ENCODE measurements at regions not wholly inside any gene's neighbourhood (a gene's known extent, or its start where the extent isn't known, plus 50 kb on each side); places are given as distances from the start of the nearest gene placed in this dataset.

DNA sequence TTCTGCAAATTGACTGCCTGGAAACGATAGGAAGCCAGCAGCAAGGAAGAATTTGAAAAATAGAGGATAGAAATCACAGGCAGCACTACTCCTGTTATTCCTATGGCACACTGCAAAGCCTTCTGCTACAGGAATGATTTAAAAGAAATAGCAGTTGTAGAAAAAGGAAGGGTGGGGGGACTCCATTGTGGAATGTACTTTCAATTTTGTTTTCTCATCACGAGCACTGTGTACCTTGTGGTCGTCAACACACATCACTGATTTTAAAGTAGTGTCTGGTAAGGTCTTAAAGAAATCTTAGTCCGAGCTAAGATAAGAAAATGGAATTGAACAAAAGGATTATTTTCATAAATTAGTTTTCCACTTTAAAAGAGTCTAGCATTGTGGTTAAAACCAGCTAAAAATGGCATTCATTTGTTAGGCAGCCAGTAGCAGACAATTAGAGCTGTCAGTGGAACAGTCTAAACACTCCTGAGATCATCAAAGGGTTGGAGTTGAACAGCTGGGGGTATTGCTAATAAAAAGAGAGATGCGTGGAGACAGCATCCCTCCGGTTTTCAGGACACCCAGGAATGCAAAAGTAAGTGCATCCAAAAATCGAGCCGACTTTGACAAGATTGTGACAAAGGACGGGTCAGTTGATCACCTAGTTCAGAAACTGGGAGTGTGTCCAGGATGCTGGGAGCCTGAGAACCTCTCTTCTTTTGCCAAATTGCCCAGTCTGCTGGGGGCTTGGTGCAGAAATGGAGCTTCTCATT is 97.8 kb upstream of the WWC1 start (continued):
- TF ChIP-seq MAX (IDR thresholded peaks at IDR 0.05) (no peak), JUND (IDR thresholded peaks at IDR 0.05) (no peak), FOXA1 (IDR thresholded peaks at IDR 0.05) (no peak), HNF4G (IDR thresholded peaks at IDR 0.05) (no peak), TAF1 (conservative IDR thresholded peaks at IDR 0.05) (no peak), RXRA (IDR thresholded peaks at IDR 0.05) (no peak)

DNA sequence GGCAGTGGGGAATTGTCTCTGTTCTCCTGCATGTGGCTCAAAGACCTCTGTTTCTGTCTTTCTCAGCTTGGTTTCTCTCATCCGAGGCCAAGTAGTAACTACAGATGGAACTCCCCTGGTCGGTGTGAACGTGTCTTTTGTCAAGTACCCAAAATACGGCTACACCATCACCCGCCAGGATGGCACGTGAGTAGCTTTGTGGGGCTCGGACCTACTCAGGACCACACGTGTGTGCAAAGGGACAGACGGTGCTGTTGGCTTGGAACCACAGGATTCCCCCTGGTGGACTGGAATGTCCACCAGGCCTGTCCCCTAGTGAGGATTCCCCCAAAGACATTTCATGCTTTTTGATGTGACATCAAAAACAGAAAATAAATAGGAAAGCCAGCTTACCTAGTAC is 96.3 kb upstream of the WWC1 start:
- Histone ChIP-seq H3K4me1 (ENCODE audit: control insufficient read depth in 4 of 4, insufficient read depth in 4 of 4, low read length in 3 of 4) (no peaks in the 10 kb centered on the region), H3K9ac (ENCODE audit: low read depth in 1 of 2, low read length in 2 of 2) (no peak overlapping the region), H3K27me3 (ENCODE audit: control insufficient read depth in 4 of 4, insufficient read depth in 4 of 4, low read length in 3 of 4) (peaks cover 0 to 5% (median 0%) of the 10 kb centered on the region in 4 donors), H3K4me3 (ENCODE audit: low read depth in 1 of 3, low read length in 3 of 3) (no peak overlapping the region), H3K9me3 (ENCODE audit: control insufficient read depth in 4 of 4, low read length in 3 of 4) (no peaks in the 10 kb centered on the region), H3K27ac (ENCODE audit: low read depth in 1 of 2, low read length in 2 of 2) (no peak overlapping the region), H3K36me3 (ENCODE audit: control insufficient read depth in 4 of 4, insufficient read depth in 3 of 4, low read depth in 1 of 4, low read length in 3 of 4) (no peaks in the 10 kb centered on the region)
- 78% methylated on average over 9 of the region's 9 CpGs for WGBS
- TF ChIP-seq SP1 (IDR thresholded peaks at IDR 0.05) (no peak), HNF4G (IDR thresholded peaks at IDR 0.05) (no peak), EGR1 (IDR thresholded peaks at IDR 0.05; ENCODE audit: low read depth in 2 of 2) (no peak), FOXA2 (IDR thresholded peaks at IDR 0.05) (no peak), HNF4A (conservative IDR thresholded peaks at IDR 0.05) (no peak), TAF1 (conservative IDR thresholded peaks at IDR 0.05) (no peak), NR2F2 (IDR thresholded peaks at IDR 0.05) (no peak), REST (IDR thresholded peaks at IDR 0.05) (no peak), MAX (IDR thresholded peaks at IDR 0.05) (no peak), ATF3 (IDR thresholded peaks at IDR 0.05) (no peak), RXRA (IDR thresholded peaks at IDR 0.05) (no peak), FOXA1 (IDR thresholded peaks at IDR 0.05) (no peak), GABPA (IDR thresholded peaks at IDR 0.05 in 1 of 2, conservative IDR thresholded peaks at IDR 0.05 in 1 of 2) (no peak), YY1 (IDR thresholded peaks at IDR 0.05) (no peak), RAD21 (IDR thresholded peaks at IDR 0.05) (no peak), ZBTB33 (IDR thresholded peaks at IDR 0.05) (no peak), JUND (IDR thresholded peaks at IDR 0.05) (no peak)
- TF ChIP-seq, protein P1, sequence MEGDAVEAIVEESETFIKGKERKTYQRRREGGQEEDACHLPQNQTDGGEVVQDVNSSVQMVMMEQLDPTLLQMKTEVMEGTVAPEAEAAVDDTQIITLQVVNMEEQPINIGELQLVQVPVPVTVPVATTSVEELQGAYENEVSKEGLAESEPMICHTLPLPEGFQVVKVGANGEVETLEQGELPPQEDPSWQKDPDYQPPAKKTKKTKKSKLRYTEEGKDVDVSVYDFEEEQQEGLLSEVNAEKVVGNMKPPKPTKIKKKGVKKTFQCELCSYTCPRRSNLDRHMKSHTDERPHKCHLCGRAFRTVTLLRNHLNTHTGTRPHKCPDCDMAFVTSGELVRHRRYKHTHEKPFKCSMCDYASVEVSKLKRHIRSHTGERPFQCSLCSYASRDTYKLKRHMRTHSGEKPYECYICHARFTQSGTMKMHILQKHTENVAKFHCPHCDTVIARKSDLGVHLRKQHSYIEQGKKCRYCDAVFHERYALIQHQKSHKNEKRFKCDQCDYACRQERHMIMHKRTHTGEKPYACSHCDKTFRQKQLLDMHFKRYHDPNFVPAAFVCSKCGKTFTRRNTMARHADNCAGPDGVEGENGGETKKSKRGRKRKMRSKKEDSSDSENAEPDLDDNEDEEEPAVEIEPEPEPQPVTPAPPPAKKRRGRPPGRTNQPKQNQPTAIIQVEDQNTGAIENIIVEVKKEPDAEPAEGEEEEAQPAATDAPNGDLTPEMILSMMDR (IDR thresholded peaks at IDR 0.05; ENCODE audit: low read depth, low read length, missing input control): no peak
- no peak for DNase-seq (ENCODE audit: low spot score)

All from liver (tissue), 8 donors.